Glomerular visceral epithelial cell (primary cell): ENCODE measurements at regions not wholly inside any gene's neighbourhood (a gene's known extent, or its start where the extent isn't known, plus 50 kb on each side); places are given as distances from the start of the nearest gene placed in this dataset.
"Not testable (repeated sequence)": the region's sequence is repeated elsewhere in the genome, so short reads cannot be mapped to it uniquely, and the experiment has no call there.

Experiments
- DNase-seq: peaks from one replicate; pipeline ENCODE4 v3.0.0-alpha.2; 2016; ENCODE audit errors: extremely low spot score

- DNase-seq: no peak
These were observed 1281.6 kb downstream of the HACE1 start for GRCh38 chr6:103578115-103578514.

GRCh38 chr6:103570431-103570830 is 1289.3 kb downstream of the HACE1 start:
- no peak for DNase-seq

GRCh38 chr6:103554911-103555310 is 1304.8 kb downstream of the HACE1 start:
- no peak for DNase-seq

DNA sequence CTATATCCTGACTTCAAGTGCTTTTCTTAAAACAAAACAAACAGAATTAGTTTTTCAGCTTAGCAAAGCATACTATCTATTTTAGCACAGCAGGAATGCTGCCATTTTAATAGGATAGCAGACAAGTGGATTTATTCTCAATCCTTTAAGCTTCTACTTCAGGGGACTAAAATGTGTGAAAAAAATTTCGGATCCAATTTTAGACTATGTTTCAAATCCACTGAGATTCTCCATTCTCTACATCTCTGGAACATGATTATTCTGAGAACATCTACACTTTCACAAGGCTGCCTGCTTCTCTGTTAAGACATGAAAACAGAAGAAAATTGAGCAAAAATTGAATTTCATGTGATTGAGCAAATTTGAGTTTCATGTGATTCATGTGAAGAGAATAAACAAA is 1321.3 kb downstream of the HACE1 start:
- no peak for DNase-seq

DNA sequence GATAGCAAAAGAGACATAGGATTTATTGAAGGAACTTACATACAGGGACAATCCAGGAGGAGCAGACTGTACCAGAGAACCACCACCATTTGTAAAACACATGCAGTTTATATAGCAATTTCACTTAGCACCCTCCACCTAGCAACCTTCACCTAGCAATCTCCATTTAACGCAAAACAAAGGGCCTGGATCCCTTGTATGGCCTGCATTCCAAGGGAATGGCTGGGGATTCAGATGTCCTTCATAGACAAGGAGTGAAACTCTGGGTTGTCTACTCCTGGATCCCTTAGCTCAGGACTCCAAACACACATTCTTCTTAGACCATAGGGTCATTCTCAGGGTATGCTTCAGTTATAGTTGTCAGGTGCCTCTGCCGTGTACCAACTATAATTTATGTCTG is 1324.9 kb downstream of the HACE1 start:
- no peak for DNase-seq

- no peak for DNase-seq
These were observed 1325.6 kb downstream of the HACE1 start for GRCh38 chr6:103534095-103534494.

DNA sequence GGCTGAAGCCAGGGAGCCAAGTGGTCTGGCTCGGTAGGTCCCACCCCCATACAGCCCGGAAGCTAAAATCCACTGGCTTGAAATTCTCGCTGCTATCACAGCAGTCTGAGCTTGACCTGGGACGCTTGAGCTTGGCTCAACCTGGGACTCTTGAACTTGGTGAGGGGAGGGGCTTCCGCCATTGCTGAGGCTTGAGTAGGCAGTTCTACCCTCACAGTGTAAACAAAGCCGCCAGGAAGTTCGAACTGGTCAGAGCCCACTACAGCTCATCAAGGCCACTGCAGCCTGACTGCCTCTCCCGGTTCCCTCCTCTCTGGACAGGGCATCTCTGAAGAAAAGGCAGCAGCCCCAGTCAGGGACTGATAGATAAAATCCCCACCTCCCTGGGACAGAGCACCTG is 1337.7 kb downstream of the HACE1 start:
- no peak for DNase-seq

- DNase-seq: no peak
These were observed 1343.4 kb downstream of the HACE1 start for GRCh38 chr6:103516336-103516735.

DNA sequence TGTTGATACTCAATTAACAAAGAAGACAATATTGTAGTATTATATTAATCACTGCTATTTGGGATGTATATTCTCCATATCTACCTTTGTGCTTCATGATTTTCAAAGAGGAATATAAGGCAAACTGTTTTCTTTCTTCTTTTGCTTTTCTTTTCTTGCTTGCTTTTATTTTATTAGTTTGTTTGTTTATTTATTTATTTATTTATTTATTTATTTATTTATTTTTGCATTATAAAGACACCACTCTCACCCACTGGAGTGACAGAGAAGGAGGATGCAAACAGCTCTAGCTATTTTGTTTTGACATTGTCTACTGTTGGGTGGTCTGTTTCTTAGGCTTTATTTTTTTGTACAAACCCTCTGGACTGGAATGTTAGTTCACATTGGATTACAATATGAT is 1352.7 kb downstream of the HACE1 start:
- DNase-seq: no peak

DNA sequence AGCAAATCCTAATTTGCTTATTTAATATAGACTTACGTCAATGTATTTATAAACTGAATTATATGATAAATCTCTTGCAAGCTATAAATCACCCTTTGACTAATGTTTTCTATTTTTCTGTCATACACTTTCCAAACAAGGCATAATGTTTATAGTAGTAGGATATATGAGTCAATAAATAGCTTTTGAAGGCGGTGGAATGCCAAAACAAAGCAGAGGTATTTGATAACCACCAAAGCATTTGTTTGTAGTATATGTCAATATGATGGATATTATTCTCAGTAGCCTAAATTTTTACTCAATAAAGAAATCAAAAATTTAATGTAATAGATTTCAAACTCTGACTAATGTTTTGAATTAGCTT is 1354.6 kb downstream of the HACE1 start:
- DNase-seq: no peak

DNA sequence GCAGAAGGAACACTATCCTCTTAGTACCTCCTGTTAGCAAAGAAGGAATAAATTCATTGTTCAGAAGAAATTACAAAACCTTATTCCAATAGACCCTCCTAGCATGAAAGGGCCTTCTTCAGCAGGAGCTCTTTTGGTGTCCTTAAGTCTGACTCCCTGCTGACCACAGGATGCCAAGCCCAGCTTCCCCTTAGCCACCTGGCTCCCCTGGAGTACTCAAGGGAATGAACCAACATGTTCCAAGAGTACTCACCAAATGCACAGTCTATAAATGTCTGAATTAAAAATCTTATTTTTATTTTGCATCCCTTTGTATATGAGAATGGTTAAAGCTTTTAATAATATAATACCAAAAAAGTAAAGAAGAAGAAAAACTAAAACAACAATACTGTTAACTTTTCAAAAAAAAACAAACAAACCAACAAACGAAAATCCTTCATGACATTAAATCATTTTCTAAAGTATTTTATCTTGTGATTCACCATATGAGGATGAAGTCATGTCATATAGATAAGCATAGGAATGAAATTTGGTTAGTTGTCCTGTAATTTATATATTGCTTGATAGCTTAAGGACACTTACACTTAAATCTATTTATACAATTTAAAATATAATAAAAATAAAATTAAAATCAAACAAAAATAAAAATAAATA is 1355.1 kb downstream of the HACE1 start:
- no peak for DNase-seq

DNA sequence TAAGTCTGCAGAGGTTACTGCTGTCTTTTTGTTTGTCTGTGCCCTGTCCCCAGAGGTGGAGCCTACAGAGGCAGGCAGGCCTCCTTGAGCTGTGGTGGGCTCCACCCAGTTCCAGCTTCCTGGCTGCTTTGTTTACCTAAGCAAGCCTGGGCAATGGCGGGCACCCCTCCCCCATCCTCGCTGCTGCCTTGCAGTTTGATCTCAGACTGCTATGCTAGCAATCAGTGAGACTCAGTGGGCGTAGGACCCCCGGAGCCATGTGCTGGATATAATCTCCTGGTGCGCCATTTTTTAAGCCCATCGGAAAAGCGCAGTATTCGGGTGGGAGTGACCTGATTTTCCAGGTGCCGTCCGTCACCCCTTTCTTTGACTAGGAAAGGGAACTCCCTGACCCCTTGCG is 1363.1 kb downstream of the HACE1 start:
- DNase-seq: not testable (repeated sequence)

GRCh38 chr6:103456652-103457051 is 1403.1 kb downstream of the HACE1 start:
- no peak for DNase-seq

GRCh38 chr6:103455275-103455674 is 1404.4 kb downstream of the HACE1 start:
- no peak for DNase-seq

- DNase-seq: no peak
These were observed 1450.2 kb downstream of the HACE1 start for GRCh38 chr6:103409475-103409874.

- no peak for DNase-seq
These were observed 1454.4 kb downstream of the HACE1 start for GRCh38 chr6:103405321-103405720.

DNA sequence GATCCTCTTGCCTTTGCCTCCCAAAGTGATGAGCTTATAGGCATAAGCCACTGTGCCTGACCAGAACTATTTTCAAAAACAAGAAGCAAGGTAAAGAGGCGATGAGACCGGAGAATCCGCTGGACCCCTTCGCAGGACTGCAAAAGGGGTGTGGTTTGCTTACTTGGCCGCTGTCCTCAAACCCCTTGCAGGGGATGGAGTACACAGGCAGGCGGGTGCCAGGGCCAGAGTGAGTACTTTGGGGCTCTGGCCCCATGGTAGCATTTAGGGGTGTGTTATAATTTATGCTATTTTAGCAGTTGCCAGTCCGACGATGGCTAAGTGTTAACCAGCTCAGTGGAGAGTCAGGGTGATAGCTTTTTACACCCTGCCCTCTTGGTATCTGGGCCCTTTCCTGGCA is 1454.9 kb downstream of the HACE1 start:
- no peak for DNase-seq

- DNase-seq: no peak
These were observed 1463.0 kb downstream of the HACE1 start for GRCh38 chr6:103396768-103397167.

DNA sequence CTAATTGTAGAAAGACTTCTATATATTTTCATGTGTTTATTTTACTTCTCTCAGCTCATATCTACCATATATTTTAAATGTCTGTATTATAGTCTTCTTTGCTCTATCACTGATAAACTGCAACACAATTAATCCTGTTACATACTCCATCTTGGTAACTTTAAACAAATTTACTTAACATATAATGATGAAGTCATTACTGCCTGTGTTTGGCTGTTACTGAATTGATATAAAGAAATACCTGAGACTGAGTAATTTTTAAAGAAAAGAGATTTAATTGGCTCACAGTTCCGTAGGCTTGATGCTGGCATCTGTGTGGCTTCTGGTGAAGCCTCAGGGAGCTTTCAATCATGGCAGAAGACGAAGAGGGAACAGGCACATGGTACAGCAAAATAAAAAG is 1480.4 kb downstream of the HACE1 start:
- DNase-seq: no peak

- DNase-seq: no peak
These were observed 1492.5 kb downstream of the HACE1 start for GRCh38 chr6:103367212-103367611.

- DNase-seq: no peak
These were observed 1503.2 kb downstream of the HACE1 start for GRCh38 chr6:103356531-103356930.

DNA sequence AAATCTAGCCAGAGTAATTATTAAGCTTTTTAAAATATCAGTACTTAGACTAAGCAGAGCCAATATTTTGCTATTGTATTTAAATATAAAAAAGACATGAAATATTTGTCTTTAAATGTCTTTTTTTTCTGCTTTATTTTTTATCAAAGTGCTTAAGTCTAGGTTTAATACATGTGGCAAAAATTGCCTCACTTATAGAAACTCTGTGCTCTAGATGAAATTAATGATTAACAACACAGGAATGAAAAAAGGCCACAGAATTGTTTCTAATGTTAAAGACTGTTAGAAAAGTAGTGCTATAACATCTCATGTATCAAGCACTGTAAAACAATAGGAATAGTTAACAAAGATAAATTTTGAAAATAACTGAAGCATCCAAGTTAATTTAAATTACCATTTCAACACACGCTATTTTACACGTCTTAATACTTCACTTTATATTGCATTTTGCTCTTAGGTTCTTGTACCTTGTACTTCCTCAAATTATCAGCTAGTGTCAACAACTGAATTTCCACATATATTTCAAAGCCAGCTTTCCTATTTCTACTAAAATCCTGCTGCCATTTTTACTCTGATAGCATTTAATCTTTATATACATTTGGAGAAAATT is 1515.1 kb downstream of the HACE1 start:
- no peak for DNase-seq

DNA sequence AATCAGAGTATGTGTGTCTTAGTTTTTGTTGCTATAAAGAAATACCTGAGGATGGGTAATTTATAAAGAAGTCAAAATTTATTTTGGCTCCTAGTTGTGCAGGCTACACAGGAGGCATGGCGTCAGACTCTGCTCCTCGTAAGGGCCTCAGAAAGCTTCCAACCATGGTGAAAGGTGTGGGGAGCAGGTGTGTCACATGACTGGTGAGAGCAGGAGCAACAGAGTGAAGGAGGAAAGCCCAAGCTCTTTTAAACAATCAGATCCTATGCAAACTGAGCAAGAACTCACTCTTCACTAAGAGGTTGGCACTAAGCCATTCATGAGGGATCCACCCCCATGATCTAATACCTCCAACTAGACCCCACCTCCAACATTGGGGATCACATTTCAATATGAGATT is 1524.3 kb downstream of the HACE1 start:
- DNase-seq: no peak
